Endothelial cell of umbilical vein (primary cell): ENCODE measurements at regions not wholly inside any gene's neighbourhood (a gene's known extent, or its start where the extent isn't known, plus 50 kb on each side); places are given as distances from the start of the nearest gene placed in this dataset.

Experiments
- CTCF ChIP-seq, 2 donors: IDR thresholded peaks; 1 replicate in 1 of 2; 2 replicates in 1 of 2; pipeline ENCODE4 v1.5.1; 2011; ENCODE audit warnings: low read length in 2 of 2, mild to moderate bottlenecking in 2 of 2, moderate library complexity in 2 of 2, control low read depth in 1 of 2, inconsistent platforms in 1 of 2, low read depth in 1 of 2; ENCODE audit not compliant: insufficient read depth in 1 of 2; ENCODE audit errors: extremely low read depth in 1 of 2
- POLR2A ChIP-seq: IDR thresholded peaks from 2 replicates; pipeline ENCODE4 v1.6.1; 2012; ENCODE audit warnings: low read depth, mild to moderate bottlenecking, control low read depth, low read length
- POLR2AphosphoS5 ChIP-seq: IDR thresholded peaks from 2 replicates; pipeline ENCODE4 v1.6.1; 2012; ENCODE audit warnings: low read depth, mild to moderate bottlenecking, control low read depth, low read length, moderate library complexity; ENCODE audit not compliant: insufficient read depth

DNA sequence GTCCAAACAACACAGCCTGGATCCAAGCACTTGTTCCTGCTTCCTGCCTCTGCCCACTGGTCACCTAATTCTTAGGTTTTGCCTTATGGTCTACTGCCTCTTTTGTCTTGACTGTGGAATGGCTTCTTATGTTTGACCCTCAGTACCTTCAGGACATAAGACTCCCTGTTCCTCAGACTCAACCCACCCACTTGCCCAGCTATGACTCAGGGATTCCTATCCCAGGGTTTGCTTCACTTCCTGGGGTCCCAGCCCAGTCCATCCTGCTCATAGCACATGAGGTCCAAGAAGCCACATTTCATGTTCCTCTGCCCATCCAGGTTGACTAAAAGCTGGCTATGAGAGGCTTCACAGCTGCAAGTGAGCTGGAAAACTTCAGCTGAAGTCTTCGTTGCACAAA is 320.9 kb upstream of the CDH5 start:
- TF ChIP-seq POLR2A (no peak), CTCF (IDR thresholded peaks at IDR 0.05; ENCODE audit: extremely low read depth in 1 of 2, insufficient read depth in 1 of 2, low read depth in 1 of 2, low read length in 2 of 2) (no peak), POLR2AphosphoS5 (no peak)
